HG03097 (cell line): ENCODE measurements at regions not wholly inside any gene's neighbourhood (a gene's known extent, or its start where the extent isn't known, plus 50 kb on each side); places are given as distances from the start of the nearest gene placed in this dataset.

ENCODE experiments used
- ATAC-seq: cut with Tn5 transposase; IDR thresholded peaks from one replicate; pipeline ENCODE4 v1.9.1; 2021; ENCODE audit not compliant: unreplicated experiment, low FRiP score

DNA sequence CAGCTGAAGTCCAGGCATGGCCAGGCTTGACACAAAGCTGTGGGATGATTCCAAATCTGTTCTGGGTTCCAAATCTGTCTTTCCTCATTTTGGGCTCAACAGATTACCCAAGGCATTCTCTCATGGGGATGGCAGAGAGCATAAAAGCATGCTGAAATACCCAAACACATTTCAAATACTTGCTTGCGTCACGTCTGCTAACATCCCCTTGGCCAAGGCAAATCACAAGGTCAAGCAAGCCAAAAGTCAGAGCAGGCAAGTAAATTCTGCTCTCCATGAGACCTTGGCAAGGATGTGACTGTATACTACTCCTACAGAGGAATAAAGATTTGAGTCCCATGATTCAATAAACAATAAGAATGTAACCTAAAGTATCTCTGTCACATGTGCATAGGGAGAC is 306.7 kb downstream of the EPB41L4A start:
- no peak for ATAC-seq

DNA sequence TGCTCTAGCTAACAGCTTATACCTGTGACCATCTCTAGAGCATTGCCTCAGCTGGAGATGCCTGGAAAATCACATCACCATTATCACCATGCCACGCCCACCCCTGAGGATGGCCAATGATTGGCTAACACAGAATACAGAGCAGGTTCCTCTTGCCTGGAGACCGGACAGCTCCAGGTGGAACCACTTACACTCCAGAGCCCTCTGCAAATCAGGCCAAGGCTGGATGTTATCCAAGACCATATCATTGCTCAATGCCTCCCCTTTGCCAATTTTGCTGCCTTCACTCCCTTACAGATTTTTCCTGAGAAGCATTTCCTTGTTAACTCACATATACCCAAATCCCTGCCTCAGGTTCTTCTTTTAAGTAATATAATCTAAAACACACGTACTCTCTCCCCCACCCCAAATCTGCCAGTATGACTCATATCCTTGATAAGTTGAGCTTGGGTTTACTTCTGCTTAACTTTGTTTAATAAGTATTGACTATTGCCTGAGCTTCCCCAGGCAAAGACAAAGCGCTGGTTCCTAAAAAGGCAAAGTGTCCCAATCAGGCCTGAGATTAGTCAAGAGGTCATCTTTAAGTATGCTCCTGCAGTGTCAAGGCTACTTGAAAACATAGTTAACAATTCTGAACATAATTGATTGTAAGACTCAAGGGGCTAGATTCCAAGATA is 309.6 kb downstream of the EPB41L4A start:
- no peak for ATAC-seq

DNA sequence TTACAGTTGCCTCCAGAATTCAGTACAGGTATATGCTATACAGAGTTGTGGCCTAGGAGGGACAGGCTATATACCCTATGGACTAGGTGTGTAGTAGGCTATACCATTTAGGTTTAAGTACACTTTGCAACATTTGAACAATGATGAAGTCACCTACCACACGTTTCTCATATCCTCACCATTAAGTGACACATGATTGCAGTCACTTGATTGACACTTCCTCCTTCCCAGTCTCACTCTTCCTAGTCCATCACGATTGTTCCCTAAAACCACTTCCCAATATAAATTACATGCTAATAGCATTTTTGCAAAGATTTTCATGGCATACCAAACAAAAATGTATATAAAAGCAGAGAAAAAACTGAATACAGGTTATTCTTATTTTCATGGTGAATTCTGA is 312.2 kb downstream of the EPB41L4A start:
- ATAC-seq: no peak

DNA sequence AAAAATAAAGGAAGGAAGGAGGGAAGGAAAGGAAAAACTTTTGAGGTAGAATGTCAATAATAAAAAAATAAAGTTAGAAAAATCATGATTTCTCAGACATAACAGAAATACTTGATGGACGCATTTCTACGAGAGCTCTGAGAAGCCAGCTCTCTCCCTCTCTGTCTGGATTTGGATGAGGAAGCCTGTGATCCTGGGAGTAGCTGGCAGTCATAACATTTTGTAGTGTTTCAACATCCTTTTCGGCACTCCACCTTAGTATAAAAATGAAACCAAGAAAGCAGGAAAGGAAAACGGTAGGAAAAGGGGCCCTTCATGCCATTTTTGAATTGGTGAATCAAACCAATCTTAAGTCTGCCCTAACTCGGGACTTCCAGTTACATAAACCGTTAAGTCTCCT is 321.3 kb downstream of the EPB41L4A start:
- ATAC-seq: no peak

DNA sequence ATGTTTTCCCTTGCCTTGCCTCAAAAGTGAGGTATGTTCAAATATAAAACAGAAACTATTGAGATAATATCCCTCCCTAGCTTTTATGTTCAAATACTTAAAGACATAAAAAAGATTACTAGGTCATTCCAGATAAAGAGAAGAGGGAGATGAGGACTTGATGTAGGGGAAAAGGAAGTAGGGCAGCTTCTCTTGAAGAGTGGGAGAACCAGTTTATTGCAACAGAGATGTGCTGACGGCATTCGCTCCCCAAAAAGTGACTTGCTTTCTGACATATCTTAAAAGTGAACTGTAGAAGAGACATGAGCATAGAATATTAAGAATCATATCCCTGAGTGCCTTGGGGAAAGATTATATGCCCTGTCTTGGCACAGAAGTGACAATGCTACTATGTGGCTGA is 330.2 kb upstream of the NREP start:
- no peak for ATAC-seq

DNA sequence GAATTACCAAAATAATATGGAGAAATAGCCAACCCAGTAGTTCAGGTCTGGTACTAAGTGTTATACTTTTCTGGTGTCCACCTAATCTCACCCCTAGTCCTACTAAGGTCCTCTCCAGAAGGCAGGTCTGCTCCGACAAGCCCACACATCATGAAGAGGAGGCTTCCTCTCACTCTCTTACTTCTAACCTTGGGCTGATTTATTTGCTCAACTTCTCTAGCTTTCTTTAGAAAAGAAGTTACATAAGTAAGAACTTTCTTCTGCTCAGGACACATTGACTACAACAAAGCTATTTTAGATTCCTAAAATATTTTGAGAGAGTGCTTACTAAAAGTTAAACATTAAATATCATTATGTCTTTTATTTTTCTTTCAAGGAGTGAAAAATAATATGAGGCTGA is 329.7 kb upstream of the NREP start:
- ATAC-seq: no peak

DNA sequence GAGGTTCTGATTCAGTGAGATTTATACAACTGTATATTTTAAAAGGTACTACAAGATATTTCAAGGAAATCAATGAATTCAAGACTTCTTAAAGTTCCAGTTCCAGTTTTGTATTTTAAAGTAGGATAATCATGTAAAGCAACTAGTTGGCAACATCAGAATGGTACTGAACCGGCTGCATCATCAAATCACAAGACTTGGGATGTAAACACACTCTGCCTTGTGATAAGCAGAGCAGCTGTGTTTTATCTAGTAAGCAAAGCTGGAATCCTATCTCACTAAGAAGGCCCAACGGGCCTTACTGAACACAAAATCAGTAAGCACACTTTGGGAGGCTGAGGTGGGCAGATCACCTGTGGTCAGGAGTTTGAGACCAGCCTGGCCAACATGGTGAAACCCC is 327.2 kb upstream of the NREP start:
- no peak for ATAC-seq

DNA sequence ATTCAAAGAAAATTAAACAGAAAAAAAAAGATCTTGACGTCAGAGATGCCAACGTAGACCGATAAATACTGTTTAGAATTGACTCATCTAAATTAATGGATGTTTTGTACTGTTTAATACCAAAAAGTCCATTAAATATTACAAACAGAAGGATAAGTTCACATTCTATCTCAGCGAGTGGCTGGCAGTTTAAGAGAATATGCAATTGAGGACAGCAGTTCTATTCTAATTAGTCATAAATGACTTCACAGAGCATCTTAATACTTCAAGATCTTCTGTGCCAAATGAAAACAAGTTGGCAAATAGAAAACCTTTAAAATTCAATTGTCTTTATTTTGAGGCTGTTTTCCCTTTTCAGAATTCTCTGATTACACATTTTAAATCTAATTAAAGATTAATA is 326.6 kb upstream of the NREP start:
- no peak for ATAC-seq

DNA sequence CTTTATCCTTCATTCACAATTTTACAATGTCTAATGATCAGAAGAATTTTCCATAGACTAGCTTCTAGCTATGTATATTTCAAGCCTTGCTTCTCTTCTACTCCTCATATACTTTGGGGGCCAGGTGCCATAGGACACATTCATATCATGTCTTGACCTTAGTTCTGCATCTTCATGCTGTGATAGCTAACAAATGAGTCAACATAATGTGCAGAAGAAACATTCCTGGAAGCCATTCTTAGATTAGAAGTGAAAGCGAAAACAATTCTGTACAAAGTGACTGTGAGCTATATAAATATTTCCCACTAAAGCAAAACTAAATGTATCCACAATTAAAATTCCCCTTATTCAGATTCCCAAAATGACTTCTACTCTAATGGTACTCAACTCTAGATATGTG is 320.2 kb upstream of the NREP start:
- peak; percentile 59 for ATAC-seq

DNA sequence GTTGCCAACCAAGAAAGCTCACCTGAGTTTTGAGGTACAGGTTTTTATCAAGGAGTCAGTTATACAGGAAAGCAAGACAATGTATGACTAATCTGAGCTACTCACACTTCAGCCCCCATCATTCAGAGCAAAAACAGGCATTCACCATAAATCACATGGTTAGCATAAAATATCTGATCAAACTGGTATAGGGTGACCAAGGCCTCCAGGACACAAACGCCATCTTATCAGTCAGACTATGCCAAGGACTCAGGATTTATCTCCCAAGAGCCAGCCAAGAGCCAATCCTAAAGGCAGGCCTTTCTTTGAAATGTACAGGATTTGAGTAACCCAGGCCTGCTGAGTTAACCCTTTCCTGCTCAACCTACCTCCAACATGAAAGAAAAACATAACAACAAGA is 313.0 kb upstream of the NREP start:
- ATAC-seq: no peak

DNA sequence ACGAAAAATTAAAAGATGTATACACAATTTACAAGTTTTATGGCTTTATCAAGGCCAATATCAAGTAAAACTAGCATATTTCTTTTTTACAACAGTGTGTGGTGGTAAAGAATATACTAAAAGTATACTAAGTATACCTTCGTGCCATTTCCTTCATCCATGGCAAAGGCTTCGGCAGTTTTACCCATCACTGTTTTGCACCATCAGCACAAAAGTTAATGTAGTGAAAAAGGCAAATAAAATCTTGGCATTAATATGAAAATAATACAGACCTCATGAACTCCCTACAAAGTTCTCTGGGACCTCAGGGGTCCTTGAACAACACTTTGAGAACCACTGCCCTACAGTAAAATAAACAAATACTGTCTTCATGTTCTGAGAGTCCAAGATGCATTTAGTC is 312.3 kb upstream of the NREP start:
- no peak for ATAC-seq

DNA sequence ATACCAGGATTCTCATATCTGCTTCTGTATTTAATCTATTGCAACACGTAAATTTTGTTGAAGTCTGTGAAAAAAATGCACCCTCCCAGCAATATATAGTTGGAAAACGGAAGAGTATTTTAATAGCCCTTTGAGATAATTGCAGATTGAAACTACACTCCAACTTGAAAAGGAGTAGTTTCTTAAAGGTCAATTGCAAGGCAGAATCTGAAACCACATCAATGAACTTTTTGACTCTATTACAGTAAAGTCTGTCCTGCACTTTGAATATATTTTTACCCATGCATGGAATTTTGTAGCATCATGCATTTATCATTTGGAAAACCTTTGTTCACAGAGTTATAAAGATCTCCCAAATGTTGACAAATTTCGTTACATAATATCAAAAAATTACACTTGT is 311.6 kb upstream of the NREP start:
- ATAC-seq: no peak

DNA sequence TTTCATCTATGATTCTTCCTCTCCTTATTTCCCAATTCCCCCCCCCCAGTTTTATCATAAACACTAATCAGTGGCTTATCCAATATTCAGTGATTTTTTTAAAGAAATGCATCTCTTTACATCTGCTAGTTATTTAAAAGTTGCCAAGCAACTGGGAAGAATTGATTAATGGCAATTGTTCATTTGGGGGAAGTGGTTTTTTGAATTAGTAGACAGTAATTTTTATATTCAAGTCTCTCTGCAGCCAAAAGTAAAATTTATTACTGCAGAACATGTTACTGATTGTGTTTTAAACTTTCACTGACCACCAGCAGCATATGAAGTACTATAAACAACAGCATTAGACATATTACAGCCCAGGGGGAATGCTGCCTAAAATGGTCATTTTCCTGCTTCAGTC is 308.8 kb upstream of the NREP start:
- ATAC-seq: no peak

DNA sequence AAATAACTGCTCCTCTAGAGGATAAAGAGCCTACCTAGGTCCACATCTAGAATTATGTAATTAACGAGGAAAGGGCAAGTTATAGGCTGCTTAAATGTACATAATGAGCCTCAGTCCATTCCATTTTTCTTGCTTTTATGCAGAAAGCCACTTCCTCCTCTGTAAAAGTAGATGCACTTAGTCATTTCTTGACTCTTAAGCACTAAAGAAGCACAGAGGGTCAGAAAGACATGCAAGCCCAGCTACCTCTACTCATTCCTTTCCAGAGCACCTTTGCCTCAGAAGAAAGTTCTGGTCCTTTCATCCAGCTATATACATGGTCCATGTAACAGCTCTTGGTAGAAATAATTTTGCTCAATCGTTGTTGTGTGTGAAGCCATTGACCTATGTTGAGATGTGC is 308.0 kb upstream of the NREP start:
- no peak for ATAC-seq

DNA sequence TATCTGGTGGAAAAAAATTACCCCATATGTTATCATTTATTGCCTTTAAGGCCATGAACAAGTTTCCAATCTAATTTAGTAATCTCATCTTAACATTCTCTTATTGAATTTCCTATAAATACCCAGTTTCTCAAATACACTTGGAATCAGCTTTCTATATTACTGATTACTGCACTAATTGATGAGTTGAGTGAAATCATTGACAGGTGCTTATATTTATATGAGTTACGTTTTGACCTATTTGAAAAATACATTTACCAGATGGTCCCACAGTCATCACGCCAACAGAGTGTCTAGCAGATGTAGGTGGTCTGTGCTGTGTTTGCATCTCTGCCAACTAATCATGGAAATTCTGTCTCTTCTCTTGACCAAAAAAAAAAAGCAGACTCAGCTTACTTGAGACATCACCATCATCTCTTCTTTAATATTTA is 307.3 kb upstream of the NREP start:
- ATAC-seq: no peak

DNA sequence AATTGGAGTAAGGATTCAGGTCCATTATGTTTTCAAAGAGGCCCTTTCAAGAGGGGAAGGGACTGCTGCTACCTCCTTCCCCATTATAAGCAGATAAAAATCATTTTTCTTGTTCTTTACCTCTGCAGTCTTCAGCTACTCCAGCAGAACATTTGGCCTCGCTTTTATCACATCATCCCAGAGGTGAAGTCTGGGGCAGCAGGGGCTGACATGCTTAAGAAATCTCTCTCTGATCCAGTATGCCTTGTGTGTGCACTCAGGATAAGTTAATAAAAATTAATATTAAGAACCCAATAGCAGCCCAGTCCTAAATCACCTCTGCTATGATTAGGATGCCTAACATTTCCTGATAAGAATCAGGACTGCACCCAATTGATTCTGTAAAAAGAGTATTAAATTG is 306.9 kb upstream of the NREP start:
- no peak for ATAC-seq

DNA sequence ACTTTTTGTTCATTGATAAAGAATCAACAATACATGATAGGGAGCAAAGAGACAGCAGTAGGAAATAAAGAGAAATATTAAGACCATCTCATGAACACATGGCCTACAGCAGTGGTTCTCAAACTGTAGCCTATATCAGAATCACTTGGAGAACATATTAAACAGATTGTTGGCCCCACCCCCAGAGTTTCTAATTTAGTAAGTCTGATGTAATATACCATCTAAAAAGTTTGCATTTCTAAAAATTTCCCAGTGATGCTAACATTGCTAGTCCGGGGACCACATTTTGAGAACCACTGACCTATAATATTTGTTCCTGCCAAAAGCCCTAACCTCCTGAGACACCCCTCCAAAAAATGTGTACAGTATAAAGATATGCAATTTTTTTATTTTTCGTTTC is 306.2 kb upstream of the NREP start:
- ATAC-seq: no peak

DNA sequence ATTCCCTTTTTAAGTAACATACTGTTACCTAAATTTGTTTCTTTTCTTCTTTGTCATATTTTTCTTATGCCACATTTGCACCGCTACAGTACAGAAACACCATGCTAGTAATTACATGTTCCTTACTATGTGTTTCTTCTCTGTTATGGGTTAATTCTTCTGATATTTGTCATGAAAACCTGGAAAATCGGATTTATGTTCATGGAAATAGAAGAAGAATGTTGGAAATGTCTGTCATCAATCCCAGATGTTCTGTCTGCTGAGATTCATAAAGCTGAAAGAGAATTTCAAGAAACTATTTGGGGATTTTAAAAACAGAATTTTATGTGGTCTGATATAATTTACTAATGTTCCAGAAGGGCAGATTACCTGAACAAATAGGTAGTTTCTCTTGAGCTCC is 305.2 kb upstream of the NREP start:
- no peak for ATAC-seq

DNA sequence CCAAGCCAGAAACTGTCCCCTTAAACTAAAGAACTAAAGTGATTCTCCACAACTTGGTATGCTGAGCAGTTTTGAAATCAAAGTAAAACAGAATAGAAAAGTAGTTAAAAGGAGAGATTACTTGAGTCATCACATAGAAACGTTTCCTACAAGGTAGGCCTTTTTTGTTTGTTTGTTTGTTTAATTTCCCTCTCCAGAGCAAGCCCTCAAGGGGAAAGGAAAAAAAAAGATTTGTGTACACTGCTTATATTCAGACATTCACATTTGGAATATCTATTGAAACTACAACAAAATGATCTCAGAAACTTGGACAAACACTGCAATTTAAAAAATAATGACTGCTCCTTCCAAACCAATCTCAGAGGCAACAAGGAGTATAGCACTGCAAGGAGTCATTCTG is 304.7 kb upstream of the NREP start:
- ATAC-seq: no peak

DNA sequence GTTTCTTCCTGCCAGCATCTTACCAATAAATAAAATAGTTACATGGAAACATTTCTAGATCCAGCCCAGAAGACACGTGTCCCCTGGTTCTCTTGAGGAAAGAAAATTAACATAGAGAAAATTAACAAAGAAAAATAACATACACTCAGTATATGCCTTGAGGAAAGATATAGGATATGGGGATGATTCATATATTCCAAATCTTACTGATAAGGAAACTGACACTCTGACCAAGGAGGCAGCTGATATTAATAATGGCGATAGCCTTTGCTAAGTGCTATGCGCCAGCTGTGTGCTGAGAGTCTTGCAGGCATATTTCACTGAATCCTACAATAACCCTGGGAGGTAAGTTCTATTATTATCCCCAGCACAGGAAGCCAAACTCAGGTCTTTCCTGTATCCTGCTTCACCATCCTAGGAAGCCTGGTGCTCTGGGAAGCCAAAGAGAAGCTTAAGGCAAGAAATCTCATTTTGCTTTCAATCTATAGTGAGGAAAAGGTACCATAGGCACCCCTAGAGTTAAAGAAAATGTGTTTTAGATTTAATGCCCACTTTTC is 302.7 kb upstream of the NREP start:
- no peak for ATAC-seq

DNA sequence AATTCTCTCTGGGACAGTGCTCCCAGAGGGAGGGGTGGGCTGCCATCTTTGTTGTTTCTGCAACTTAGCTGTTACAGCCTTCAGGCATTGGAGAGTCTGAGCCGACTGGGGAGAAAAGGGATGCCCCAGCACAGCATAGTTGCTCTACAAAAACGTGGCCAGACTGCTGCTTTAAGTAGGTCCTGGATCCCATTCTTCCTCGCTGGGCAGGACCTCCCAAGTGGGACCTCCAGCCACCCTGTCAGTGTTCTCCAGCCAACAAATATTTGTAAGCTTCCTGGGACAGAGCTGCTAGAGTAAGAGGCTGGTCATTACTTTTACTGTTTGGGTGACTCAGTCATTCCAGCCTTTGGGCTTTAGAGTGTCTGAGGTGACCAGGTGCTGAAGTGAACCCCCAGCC is 292.7 kb upstream of the NREP start:
- no peak for ATAC-seq

DNA sequence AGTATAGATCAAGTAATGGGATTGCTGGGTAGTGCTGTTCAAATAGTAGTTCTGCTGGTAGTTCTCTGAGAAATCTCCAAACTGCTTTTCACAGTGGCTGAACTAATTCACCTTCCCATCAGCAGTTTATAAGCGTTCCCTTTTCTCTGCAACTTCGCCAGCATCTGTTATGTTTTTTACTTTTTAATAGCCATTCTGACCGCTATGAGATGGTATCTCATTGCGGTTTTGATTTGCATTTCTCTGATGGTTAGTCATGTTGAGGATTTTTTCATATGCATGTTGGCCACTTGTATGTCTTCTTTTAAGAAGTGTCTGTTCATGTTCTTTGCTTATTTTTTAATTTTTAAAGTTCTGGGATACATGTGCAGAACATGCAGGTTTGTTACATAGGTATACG is 279.2 kb upstream of the NREP start:
- no peak for ATAC-seq

DNA sequence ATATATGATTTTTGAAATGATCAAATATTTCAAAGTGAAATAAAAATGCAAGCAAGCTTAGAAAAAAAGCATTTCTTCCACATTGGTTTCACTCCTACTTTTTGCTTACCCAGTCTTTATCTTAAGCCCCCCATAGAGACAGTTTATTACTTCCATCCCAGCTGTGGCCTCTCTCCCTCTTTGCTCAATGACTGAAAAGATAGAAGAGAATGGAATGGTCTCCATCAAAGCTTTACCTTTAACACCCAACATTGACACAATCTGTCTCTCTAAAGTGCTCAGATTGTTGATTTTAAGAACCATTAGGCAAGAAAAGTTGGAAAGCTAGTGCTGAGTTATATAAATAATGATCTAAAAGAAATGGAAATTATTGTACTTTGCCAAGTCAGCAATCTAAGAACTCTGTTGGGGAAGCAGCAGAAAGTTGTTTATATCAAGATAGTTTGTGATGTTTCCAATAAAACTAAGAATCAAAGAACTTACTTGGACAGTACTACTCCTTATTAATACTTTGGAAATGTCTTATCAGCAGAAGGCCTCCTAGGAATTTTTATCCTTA is 277.5 kb upstream of the NREP start:
- no peak for ATAC-seq
